ENCODE measurements at regions not wholly inside any gene's neighbourhood (a gene's known extent, or its start where the extent isn't known, plus 50 kb on each side); places are given as distances from the start of the nearest gene placed in this dataset. TPM values are rescaled to one million over a fixed set of nuclear protein-coding genes. Genes with fewer than 3 reads are reported as not detected.

- POLR2A ChIA-PET = no interaction called here
- H3K27me3 ChIP-seq (ENCODE audit: control insufficient read depth, insufficient read depth, low read length) = no peaks in the 10 kb centered on the region
- no peaks in the 10 kb centered on the region for H3K9me3 ChIP-seq (ENCODE audit: control insufficient read depth, insufficient read depth, low read length)
- H3K4me3 ChIP-seq (ENCODE audit: low read depth, low read length) = no peak overlapping the region
- H3K27ac ChIP-seq (ENCODE audit: low read depth, low read length) = no peak overlapping the region
- no peak for TF ChIP-seq CTCF (IDR thresholded peaks at IDR 0.05; ENCODE audit: low read depth, low read length)
- DNase-seq (ENCODE audit: low read depth, low spot score) = no peak
- CTCF ChIA-PET = interaction anchor here (0.6 kb wide), 1 partner anchor 85 kb away, joined by 3 read pairs; no protein-coding TSS in a partner anchor
These were observed 50.9 kb upstream of the TNFAIP3 start for GRCh38 chr6:137816133-137816579.

- POLR2A ChIA-PET = no interaction called here
- no peak for DNase-seq (ENCODE audit: low read depth, low spot score)
- no peak for TF ChIP-seq CTCF (IDR thresholded peaks at IDR 0.05; ENCODE audit: low read depth, low read length)
- no peak overlapping the region for H3K4me3 ChIP-seq (ENCODE audit: low read depth, low read length)
- H3K9me3 ChIP-seq (ENCODE audit: control insufficient read depth, insufficient read depth, low read length) = no peaks in the 10 kb centered on the region
- no peaks in the 10 kb centered on the region for H3K27me3 ChIP-seq (ENCODE audit: control insufficient read depth, insufficient read depth, low read length)
- no peak overlapping the region for H3K27ac ChIP-seq (ENCODE audit: low read depth, low read length)
- CTCF ChIA-PET = interaction anchor here (0.6 kb wide), 1 partner anchor 85 kb away, joined by 3 read pairs; no protein-coding TSS in a partner anchor
These were observed 50.1 kb upstream of the TNFAIP3 start for GRCh38 chr6:137816688-137817618.

Small RNA genes in the stretch of these regions (small RNA-seq; reads per million reads assigned to genes)
- gene RF00019 (ENCODE audit: insufficient read length, low read depth) = not detected

Measured in AG04450 (cell line).